K562 (cell line): ENCODE measurements at regions not wholly inside any gene's neighbourhood (a gene's known extent, or its start where the extent isn't known, plus 50 kb on each side); places are given as distances from the start of the nearest gene placed in this dataset.

Experiments used
- ATAC-seq: fragments of 200-7000 bp; cut with Tn5 transposase; 3 replicates; pipeline ENCODE4 v1.9.1; 2020; ENCODE audit warnings: moderate library complexity
- BruUV-seq: library from RNA; stranded (reverse); fragments of 400-500 nt; replicated peaks from 2 replicates; lab custom pipeline; 2021; lab: Mats Ljungman, UMichigan
- CTCF ChIA-PET: fragments of 300-600 bp; formaldehyde crosslinking; extraction: SDS; loops from one replicate; lab custom pipeline; 2021; ENCODE audit warnings: low intra/inter-chr PET ratio; lab: Yijun Ruan, JAX
- POLR2A ChIA-PET: fragments of 300-600, 350-650 bp; sonication (Branson Sonifier 250); formaldehyde crosslinking; extraction: SDS; loops from one replicate; lab custom pipeline; 2021; ENCODE audit warnings: antibody characterized with exemption, inconsistent platforms; lab: Yijun Ruan, JAX
- DNase-seq, 4 experiments: peaks; one replicate each; pipeline versions ENCODE4 v3.0.0 to v3.0.0-alpha.2; 2011 to 2018; ENCODE audit warnings: low spot score in 3 of 4, mixed read lengths in 3 of 4; ENCODE audit errors: extremely low read depth in 1 of 4
- FAIRE-seq: peaks from 2 replicates; lab custom pipeline; 2011; peaks lifted over from hg19 to GRCh38; lab: Jason Lieb, UNC
- H2AFZ ChIP-seq: 2 replicates; pipeline ENCODE4 v1.6.0; 2011; ENCODE audit warnings: low read depth, low read length, control low read depth, inconsistent platforms
- H3K27ac ChIP-seq: fragments of 200-600 bp; 3 replicates; pipeline ENCODE4 v1.8.0; 2011; ENCODE audit warnings: low read depth, mild to moderate bottlenecking, control low read depth, inconsistent platforms, low read length, moderate library complexity, mixed read lengths; ENCODE audit errors: extremely low read depth
- H3K27me3 ChIP-seq, 2 experiments: fragments of 300-600 bp in 1 of 2; 2 replicates in 1 of 2; 3 replicates in 1 of 2; pipeline versions ENCODE4 v1.6.0 to v1.8.0; 2011; ENCODE audit warnings: inconsistent platforms in 2 of 2, low read length in 2 of 2, mild to moderate bottlenecking in 1 of 2, mixed read lengths in 1 of 2, moderate library complexity in 1 of 2; ENCODE audit not compliant: control insufficient read depth in 2 of 2, insufficient read depth in 2 of 2
- H3K36me3 ChIP-seq: fragments of 300-600 bp; 3 replicates; pipeline ENCODE4 v1.8.0; 2011; ENCODE audit warnings: mild to moderate bottlenecking, low read length, inconsistent platforms; ENCODE audit not compliant: control insufficient read depth, insufficient read depth
- H3K4me1 ChIP-seq, 2 experiments: fragments of 200-600 bp in 1 of 2; replicated peaks in 1 of 2; 2 replicates in 1 of 2; 3 replicates in 1 of 2; pipeline versions ENCODE4 v1.5.1 to v1.8.0; 2011; ENCODE audit warnings: inconsistent platforms in 2 of 2, low read length in 2 of 2, mild to moderate bottlenecking in 1 of 2, mixed read lengths in 1 of 2, moderate library complexity in 1 of 2; ENCODE audit not compliant: control insufficient read depth in 2 of 2, insufficient read depth in 2 of 2
- H3K4me2 ChIP-seq: 2 replicates; pipeline ENCODE4 v1.6.1; 2011; ENCODE audit warnings: low read length, control low read depth, inconsistent platforms, mixed read lengths; ENCODE audit not compliant: insufficient read depth
- H3K4me3 ChIP-seq: fragments of 200-600 bp; sonication (generic), shearing (Covaris generic); 2 replicates; pipeline ENCODE4 v1.5.1; 2016; ENCODE audit warnings: control low read depth, inconsistent platforms
- H3K79me2 ChIP-seq: fragments of 200-600 bp; 3 replicates; pipeline ENCODE4 v1.8.0; 2011; ENCODE audit warnings: low read length, inconsistent platforms; ENCODE audit not compliant: control insufficient read depth, insufficient read depth
- H3K9ac ChIP-seq, 2 experiments: 2 replicates each; pipeline versions ENCODE4 v1.6.0 to v1.6.1; 2011; ENCODE audit warnings: low read depth in 2 of 2, low read length in 2 of 2, control low read depth in 1 of 2, inconsistent platforms in 1 of 2, mild to moderate bottlenecking in 1 of 2, mixed read lengths in 1 of 2; ENCODE audit not compliant: insufficient read depth in 1 of 2
- H3K9me1 ChIP-seq: one replicate; pipeline ENCODE4 v1.6.0; 2011; ENCODE audit warnings: inconsistent platforms, mild to moderate bottlenecking, low read length, moderate library complexity; ENCODE audit not compliant: control insufficient read depth, insufficient read depth
- H3K9me3 ChIP-seq: replicated peaks from 2 replicates; pipeline ENCODE4 v1.5.1; 2011; ENCODE audit warnings: low read depth, low read length, inconsistent platforms; ENCODE audit not compliant: control insufficient read depth, insufficient read depth
- H4K20me1 ChIP-seq: replicated peaks from 2 replicates; pipeline ENCODE4 v1.6.1; 2011; ENCODE audit warnings: low read length, inconsistent platforms, mixed read lengths; ENCODE audit not compliant: control insufficient read depth, insufficient read depth
- BRCA1 ChIP-seq, 2 experiments: fragments of 450-650 bp in 1 of 2; sonication (generic) in 1 of 2; formaldehyde crosslinking in 1 of 2; IDR thresholded peaks; 2 replicates each; pipeline versions ENCODE4 v1.5.0 to v1.6.1; 2017 to 2020; ENCODE audit warnings: mild to moderate bottlenecking in 1 of 2, missing genetic modification reagents in 1 of 2
- E2F5 ChIP-seq: sonication (generic); formaldehyde crosslinking; IDR thresholded peaks from 2 replicates; pipeline ENCODE4 v1.8.0; 2022; ENCODE audit warnings: mild to moderate bottlenecking, missing genetic modification reagents
- ESRRB ChIP-seq: fragments of 250-450 bp; sonication (Bioruptor Pico); IDR thresholded peaks from 2 replicates; pipeline ENCODE4 v1.5.0; 2020; ENCODE audit warnings: mild to moderate bottlenecking, moderate library complexity, borderline replicate concordance
- KLF1 ChIP-seq: fragments of 450-650 bp; IDR thresholded peaks from 2 replicates; pipeline ENCODE4 v1.6.1; 2016; ENCODE audit warnings: missing genetic modification characterization, missing compliant biosample characterization
- MAFF ChIP-seq: IDR thresholded peaks from 2 replicates; pipeline ENCODE4 v1.6.1; 2012; ENCODE audit warnings: low read length, improper control_type of control experiment
- MYBL2 ChIP-seq, 2 experiments: fragments of 450-650 bp in 1 of 2; sonication (generic) in 1 of 2; formaldehyde crosslinking in 1 of 2; IDR thresholded peaks; 2 replicates each; pipeline versions ENCODE4 v1.6.1 to v1.8.1; 2017 to 2022; ENCODE audit warnings: borderline replicate concordance in 1 of 2, inconsistent platforms in 1 of 2, low read depth in 1 of 2, mild to moderate bottlenecking in 1 of 2, missing genetic modification reagents in 1 of 2, moderate library complexity in 1 of 2
- POLR2B ChIP-seq: fragments of 450-650 bp; IDR thresholded peaks from 2 replicates; pipeline ENCODE4 v1.6.1; 2018; ENCODE audit warnings: low read depth; ENCODE audit not compliant: partially characterized antibody
- PTRF ChIP-seq: fragments of 450-650 bp; IDR thresholded peaks from 2 replicates; pipeline ENCODE4 v1.6.1; 2016; ENCODE audit warnings: mild to moderate bottlenecking, missing genetic modification characterization, missing compliant biosample characterization
- SUPT5H ChIP-seq: fragments of 450-650 bp; IDR thresholded peaks from 2 replicates; pipeline ENCODE4 v1.6.1; 2016
- THAP12 ChIP-seq: fragments of 250-450 bp; sonication (Bioruptor Pico); IDR thresholded peaks from 2 replicates; pipeline ENCODE4 v1.9.0; 2021; ENCODE audit warnings: mild to moderate bottlenecking, inconsistent platforms
- TSC22D4 ChIP-seq: fragments of 450-650 bp; IDR thresholded peaks from 2 replicates; pipeline ENCODE4 v1.6.1; 2016; ENCODE audit warnings: missing genetic modification characterization, missing biosample characterization, control low read depth
- XRCC5 ChIP-seq: fragments of 200-400 bp; formaldehyde crosslinking; IDR thresholded peaks from 2 replicates; pipeline ENCODE4 v1.6.1; 2017; ENCODE audit warnings: low read depth, mild to moderate bottlenecking, low read length
- ZNF316 ChIP-seq: fragments of 450-650 bp; IDR thresholded peaks from 2 replicates; pipeline ENCODE4 v1.6.1; 2016
- ZNF77 ChIP-seq: fragments of 250-450 bp; sonication (Bioruptor Pico); IDR thresholded peaks from 2 replicates; pipeline ENCODE4 v1.5.0; 2020
- WGBS: fragments of 100-300 bp; shearing (Covaris generic); methylation state at CpG from one replicate; pipeline ENCODE4 v1.1.6; 2016; ENCODE audit warnings: low coverage, mixed read lengths; ENCODE audit not compliant: insufficient coverage; ENCODE audit errors: missing lambda C conversion rate; 5-methylcytosine and 5-hydroxymethylcytosine counted together
- in situ Hi-C: fragments of 300-500 bp; cut with MboI; formaldehyde crosslinking; loops from 4 replicates; pipeline ENCODE4 v1.15.0; 2018; ENCODE audit warnings: inconsistent platforms, mixed read lengths
- intact Hi-C: fragments of 100-400 bp; cut with micrococcal nuclease; formaldehyde crosslinking; loops from 2 replicates; pipeline ENCODE4 v1.14.2; 2022

- no peak for DNase-seq
- in situ Hi-C loops, result no loop called here
- 8% methylated on average over 1 of the region's 1 CpG for WGBS
Measured at GRCh38 chr5:75952291-75952690, 130.9 kb upstream of the SV2C start.

GRCh38 chr5:75951716-75952115, 131.5 kb upstream of the SV2C start:
- in situ Hi-C loops, result no loop called here
- no TSS peak for BruUV-seq
- DNase-seq (no peak), ATAC-seq (no peak), FAIRE-seq (peak; percentile 19)
- H3K79me2 ChIP-seq, result no peaks in the 10 kb centered on the region
- H3K27me3 ChIP-seq, result no peaks in the 10 kb centered on the region
- H3K9me1 ChIP-seq, result no peaks in the 10 kb centered on the region
- no peaks in the 10 kb centered on the region for H3K9me3 ChIP-seq
- H3K4me1 ChIP-seq, result no peaks in the 10 kb centered on the region
- H3K36me3 ChIP-seq, result no peaks in the 10 kb centered on the region
- POLR2A ChIA-PET, result no interaction called here
- no peak overlapping the region for H2AFZ ChIP-seq
- 0% methylated on average over 2 of the region's 2 CpGs for WGBS
- no peak overlapping the region for H3K4me2 ChIP-seq
- TF ChIP-seq POLR2B, result no peak
- peak; percentile 46; the same call in 1 of the 2 replicates for TF ChIP-seq ZNF316
- TF ChIP-seq XRCC5, result no peak
- TF ChIP-seq KLF1, result no peak
- TF ChIP-seq ZNF77, result no peak
- TF ChIP-seq THAP12 (CRISPR knock-in tag), result no peak
- TF ChIP-seq MAFF, result 0 out of 2 replicates have a peak, but pooled peaks have one; percentile 13
- TF ChIP-seq PTRF (tag), result no peak
- no peak for TF ChIP-seq TSC22D4 (tag)
- no peak for TF ChIP-seq ESRRB (CRISPR knock-in tag)
- TF ChIP-seq E2F5 (CRISPR knock-in tag), result no peak
- TF ChIP-seq MYBL2 (IDR thresholded peaks at IDR 0.05; ENCODE audit: low read depth), result no peak
- TF ChIP-seq MYBL2 (CRISPR knock-in tag; IDR thresholded peaks at IDR 0.05; ENCODE audit: borderline replicate concordance), result no peak
- CTCF ChIA-PET, result no interaction called here
- no peak overlapping the region for H3K9ac ChIP-seq
- H3K4me3 ChIP-seq, result no peak overlapping the region
- intact Hi-C loops, result no loop called here
- H3K27ac ChIP-seq, result no peak overlapping the region
- no peaks in the 10 kb centered on the region for H4K20me1 ChIP-seq

More at GRCh38 chr5:75952291-75952690, 130.9 kb upstream of the SV2C start:
- Histone ChIP-seq H3K4me3 (no peak overlapping the region), H3K4me1 (no peaks in the 10 kb centered on the region), H3K9ac (no peak overlapping the region), H3K79me2 (no peaks in the 10 kb centered on the region), H3K27ac (no peak overlapping the region), H2AFZ (no peak overlapping the region), H3K9me1 (no peaks in the 10 kb centered on the region), H3K36me3 (no peaks in the 10 kb centered on the region), H3K4me2 (no peak overlapping the region), H3K27me3 (no peaks in the 10 kb centered on the region), H3K9me3 (no peaks in the 10 kb centered on the region), H4K20me1 (no peaks in the 10 kb centered on the region)
- intact Hi-C loops, result no loop called here
- BruUV-seq, result no TSS peak
- CTCF ChIA-PET, result interaction anchor here (0.5 kb wide), 1 partner anchor 570 kb away, joined by 3 read pairs; no protein-coding TSS in a partner anchor
- TF ChIP-seq BRCA1 (IDR thresholded peaks at IDR 0.05), result no peak
- no peak for TF ChIP-seq BRCA1 (CRISPR knock-in tag; IDR thresholded peaks at IDR 0.05)
- no peak for TF ChIP-seq SUPT5H
- no peak for FAIRE-seq
- POLR2A ChIA-PET, result no interaction called here
- ATAC-seq, result no peak
